ENCODE measurements at regions not wholly inside any gene's neighbourhood (a gene's known extent, or its start where the extent isn't known, plus 50 kb on each side); places are given as distances from the start of the nearest gene placed in this dataset.
A peak's percentile ranks its signal among the peaks of the same experiment; 100 is the strongest.

GRCh38 chr14:36373982-36374673, 53.7 kb upstream of the MBIP start (continued):
- TF ChIP-seq TCF7 (IDR thresholded peaks at IDR 0.05; ENCODE audit: low read depth) = no peak
- no peak for TF ChIP-seq THYN1 (CRISPR knock-in tag; IDR thresholded peaks at IDR 0.05; ENCODE audit: borderline replicate concordance, low read depth)
- TF ChIP-seq NFRKB (IDR thresholded peaks at IDR 0.05) = no peak
- TF ChIP-seq ZNF777 (CRISPR knock-in tag; IDR thresholded peaks at IDR 0.05) = no peak
- 0 out of 2 replicates have a peak, but pooled peaks have one; percentile 37 for TF ChIP-seq TBX2 (CRISPR knock-in tag; IDR thresholded peaks at IDR 0.05; ENCODE audit: borderline replicate concordance)
- peak; percentile 75; the same call in 1 of the 2 replicates for TF ChIP-seq ZBTB25 (CRISPR knock-in tag; IDR thresholded peaks at IDR 0.05)
- no peak for TF ChIP-seq KLF13 (CRISPR knock-in tag; IDR thresholded peaks at IDR 0.05)
- TF ChIP-seq ZNF772 (CRISPR knock-in tag; IDR thresholded peaks at IDR 0.05) = no peak
- no peak for TF ChIP-seq ZBTB40 (IDR thresholded peaks at IDR 0.05)
- no peak for TF ChIP-seq ZBTB40 (CRISPR knock-in tag; IDR thresholded peaks at IDR 0.05)
- TF ChIP-seq TSC22D2 (CRISPR knock-in tag; IDR thresholded peaks at IDR 0.05; ENCODE audit: borderline replicate concordance) = peak; percentile 94; the same call in 1 of the 2 replicates
- TF ChIP-seq CC2D1A (CRISPR knock-in tag; IDR thresholded peaks at IDR 0.05) = no peak
- no peak for TF ChIP-seq ZNF138 (CRISPR knock-in tag; IDR thresholded peaks at IDR 0.05; ENCODE audit: low read depth)
- TF ChIP-seq ZNF605 (CRISPR knock-in tag; IDR thresholded peaks at IDR 0.05) = peak; percentile 70; the same call in 1 of the 2 replicates
- TF ChIP-seq ZNF512 (CRISPR knock-in tag; IDR thresholded peaks at IDR 0.05) = no peak
- TF ChIP-seq ERF (CRISPR knock-in tag; IDR thresholded peaks at IDR 0.05) = peak; percentile 87
- peak; percentile 83 for TF ChIP-seq IRF2 (CRISPR knock-in tag; IDR thresholded peaks at IDR 0.05)
- TF ChIP-seq BCL3 (CRISPR knock-in tag; IDR thresholded peaks at IDR 0.05) = no peak

Data from HepG2 (cell line).